Stimulated activated CD4-positive, alpha-beta T cell treated with anti-CD3 and anti-CD28 coated beads, Interleukin-4, amount 100 ng/mL, for 1 hour (primary cell): ENCODE measurements at regions not wholly inside any gene's neighbourhood (a gene's known extent, or its start where the extent isn't known, plus 50 kb on each side); places are given as distances from the start of the nearest gene placed in this dataset.

Experiments used
- DNase-seq: peaks from one replicate; pipeline ENCODE4 v3.0.0-alpha.2; 2020

DNA sequence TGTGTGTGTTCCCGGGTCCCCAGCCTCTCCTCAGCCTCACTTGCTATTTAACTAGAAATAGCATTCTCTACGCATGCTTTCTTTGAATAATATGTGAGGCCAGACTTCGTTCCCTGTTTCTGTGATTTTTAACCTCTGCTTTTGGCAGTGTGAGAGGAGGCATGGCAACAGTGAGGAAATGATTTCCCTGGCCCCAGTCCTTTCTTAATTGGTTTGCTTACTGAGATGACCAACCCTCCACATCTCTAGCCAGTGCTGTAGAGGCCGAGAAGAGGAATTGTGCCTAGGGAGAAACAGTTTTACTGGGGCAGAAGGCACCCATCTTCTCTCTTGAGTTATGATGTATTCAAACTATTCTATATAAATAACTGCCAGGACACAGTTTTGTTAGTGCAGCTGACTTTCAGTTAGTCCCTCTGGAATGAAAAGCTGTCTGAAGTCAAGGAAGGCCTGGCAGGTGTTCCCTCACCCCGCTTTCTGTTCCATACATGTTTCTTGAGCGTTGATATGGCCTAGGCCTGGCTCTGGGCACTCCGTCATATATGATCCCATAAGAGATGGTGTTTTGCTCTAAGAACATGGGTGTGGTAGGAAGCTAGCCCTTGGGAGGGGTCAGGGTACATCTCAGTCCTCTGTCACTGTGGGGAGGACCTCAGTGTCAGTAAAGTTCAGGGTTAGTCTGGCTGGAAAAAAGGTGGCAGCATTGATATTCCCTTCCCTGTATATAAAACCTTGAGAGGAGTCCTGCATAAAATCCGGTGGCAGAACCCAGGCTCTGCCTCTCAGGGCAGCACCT is 73.7 kb upstream of the NPAS1 start:
- no peak for DNase-seq

- DNase-seq, result no peak
Measured at GRCh38 chr19:46946611-46947238, 72.9 kb upstream of the NPAS1 start.

- DNase-seq, result no peak
Measured at GRCh38 chr19:46947866-46948265, 71.8 kb upstream of the NPAS1 start.

- DNase-seq, result no peak
Measured at GRCh38 chr19:46950526-46951170, 69.0 kb upstream of the NPAS1 start.

DNA sequence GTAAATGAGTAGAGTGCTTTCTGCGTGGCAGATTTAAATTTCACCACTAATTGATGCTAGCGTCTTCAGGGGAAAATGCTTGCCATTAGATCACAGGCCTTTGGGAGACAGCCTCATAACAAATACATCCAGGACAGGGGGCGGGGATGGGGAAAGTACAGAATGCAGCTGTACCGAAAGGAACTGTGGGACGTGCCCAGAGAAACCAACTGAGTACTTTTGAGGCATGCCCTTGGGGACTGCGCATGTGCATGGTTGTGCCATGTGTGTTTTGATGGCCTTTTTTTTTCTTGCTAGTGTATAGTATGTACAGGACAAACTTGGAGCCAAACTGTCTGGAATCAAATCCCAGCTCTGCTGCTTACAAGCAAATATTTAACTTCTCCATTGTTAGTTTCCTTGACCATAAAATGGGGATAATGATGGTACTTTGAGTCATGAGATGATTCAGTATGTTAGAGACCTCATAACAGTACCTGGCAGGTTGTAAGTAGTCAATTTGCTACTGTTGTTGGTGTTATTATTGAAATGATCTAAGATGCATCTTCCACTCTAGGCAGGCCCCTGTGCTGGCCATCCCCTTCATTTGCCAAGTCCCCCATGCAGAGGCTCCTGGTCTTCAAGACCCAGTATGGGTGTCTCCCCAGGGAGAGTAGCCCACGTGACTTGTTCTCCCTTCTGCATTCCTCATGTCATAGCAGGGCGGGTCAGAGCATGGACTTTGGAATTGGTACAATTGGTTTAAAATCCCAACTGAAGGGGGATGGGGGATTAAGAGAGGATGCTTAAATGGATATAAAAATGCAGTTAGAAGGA is 68.3 kb upstream of the NPAS1 start:
- no peak for DNase-seq

DNA sequence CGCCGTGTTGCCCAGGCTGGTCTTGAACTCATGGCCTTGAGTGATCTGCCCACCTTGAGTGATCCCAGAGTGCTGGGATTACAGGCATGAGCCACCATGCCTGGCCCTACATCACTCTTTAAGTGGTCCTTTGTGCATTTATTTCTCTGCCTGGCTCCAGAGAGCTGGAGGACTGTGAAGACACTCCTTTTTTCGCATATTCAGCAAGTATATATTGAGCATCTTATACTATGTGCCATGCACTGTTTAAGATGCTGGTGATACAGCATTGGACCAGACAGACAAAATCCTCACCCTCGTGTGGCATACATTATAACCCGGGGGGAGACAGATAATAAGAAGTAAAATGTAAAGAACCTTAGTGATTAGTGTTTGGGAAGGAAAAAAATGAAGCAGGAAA is 66.8 kb upstream of the NPAS1 start:
- no peak for DNase-seq

DNA sequence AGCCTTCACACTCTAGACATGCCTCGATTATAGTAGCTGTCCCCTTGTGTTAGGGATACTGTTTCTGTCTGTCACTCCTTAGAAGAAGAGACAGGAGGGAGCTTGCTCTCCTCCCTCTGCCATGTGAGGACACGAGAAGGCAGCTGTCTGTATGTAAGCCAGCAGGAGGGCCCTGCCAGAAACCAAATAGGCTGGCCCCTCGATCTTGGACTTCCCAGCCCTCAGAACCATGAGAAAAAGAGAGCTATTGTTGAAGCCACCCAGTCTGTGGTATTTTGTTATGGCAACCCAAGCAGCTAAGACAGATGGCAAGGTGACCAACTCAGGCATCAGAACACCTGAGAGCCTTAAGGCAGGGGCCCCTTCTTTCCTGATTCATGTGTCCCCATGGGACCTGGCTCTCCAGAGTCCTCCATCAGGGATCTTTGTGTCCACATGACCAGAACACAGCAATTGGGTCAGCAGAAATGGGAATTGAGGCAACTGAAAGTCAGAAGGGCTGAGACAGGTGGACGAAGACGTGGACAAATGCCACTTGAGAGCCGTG is 65.6 kb upstream of the NPAS1 start:
- no peak for DNase-seq

- DNase-seq, result no peak
Measured at GRCh38 chr19:46954502-46954992, 65.1 kb upstream of the NPAS1 start.

GRCh38 chr19:46954993-46955812 is 64.4 kb upstream of the NPAS1 start:
- peak; percentile 18 for DNase-seq

GRCh38 chr19:46955813-46956371 is 63.7 kb upstream of the NPAS1 start:
- no peak for DNase-seq

- DNase-seq, result no peak
Measured at GRCh38 chr19:46958532-46958931, 61.1 kb upstream of the NPAS1 start.

GRCh38 chr19:46959894-46960556 is 59.6 kb upstream of the NPAS1 start:
- no peak for DNase-seq

DNA sequence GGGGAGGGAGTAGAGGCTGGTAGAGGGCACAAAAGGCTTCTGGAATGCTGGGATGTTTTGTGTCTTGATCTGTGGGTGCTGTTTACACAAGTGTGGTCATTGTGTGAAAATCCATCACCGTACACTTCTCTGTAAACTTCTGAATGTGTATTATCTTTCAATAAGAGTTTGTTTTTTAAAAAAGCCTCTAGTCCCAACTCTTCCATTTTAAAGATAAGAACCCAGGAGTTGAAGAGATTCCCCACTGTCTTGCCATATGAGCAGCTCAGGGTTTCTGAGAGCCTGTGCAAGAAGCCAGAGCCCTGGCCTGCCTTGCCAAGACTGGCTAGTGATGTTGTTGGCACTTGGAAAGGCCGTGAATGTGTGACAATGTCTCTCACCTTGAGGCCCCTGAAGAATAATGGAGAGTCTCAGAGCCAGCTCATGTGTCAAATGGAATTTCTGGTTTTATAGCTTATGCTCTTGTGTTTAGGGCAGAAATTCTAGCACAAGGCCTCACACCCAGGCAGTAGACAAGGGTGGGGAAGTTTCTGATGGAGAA is 57.5 kb upstream of the NPAS1 start:
- no peak for DNase-seq

GRCh38 chr19:46963093-46963734 is 56.4 kb upstream of the NPAS1 start:
- DNase-seq, result no peak

GRCh38 chr19:46967578-46968032 is 52.0 kb upstream of the NPAS1 start:
- DNase-seq, result no peak
